GM23248 (cell line): ENCODE measurements at regions not wholly inside any gene's neighbourhood (a gene's known extent, or its start where the extent isn't known, plus 50 kb on each side); places are given as distances from the start of the nearest gene placed in this dataset.

Source experiments
- DNase-seq: peaks from one replicate; pipeline ENCODE4 v3.0.0-alpha.2; 2015
- H2AFZ ChIP-seq: fragments of 200-600 bp; sonication (generic); 2 replicates; pipeline ENCODE4 v1.6.1; 2016; ENCODE audit warnings: antibody characterized with exemption
- H3F3A ChIP-seq: fragments of 200-600 bp; sonication (generic); 2 replicates; pipeline ENCODE4 v1.6.1; 2016; ENCODE audit warnings: mild to moderate bottlenecking, antibody characterized with exemption, mixed run types; ENCODE audit not compliant: insufficient read depth
- H3K27ac ChIP-seq: fragments of 200-600 bp; sonication (generic); 2 replicates; pipeline ENCODE4 v1.5.1; 2016; ENCODE audit warnings: mild to moderate bottlenecking
- H3K27me3 ChIP-seq: fragments of 200-600 bp; sonication (generic); replicated peaks from 2 replicates; pipeline ENCODE4 v1.6.1; 2016; ENCODE audit warnings: mild to moderate bottlenecking; ENCODE audit not compliant: insufficient read depth
- H3K36me3 ChIP-seq: fragments of 200-600 bp; sonication (generic); 2 replicates; pipeline ENCODE4 v1.6.1; 2016; ENCODE audit warnings: low read depth, mild to moderate bottlenecking
- H3K4me1 ChIP-seq: fragments of 200-600 bp; sonication (generic); 2 replicates; pipeline ENCODE4 v1.6.1; 2016; ENCODE audit warnings: mild to moderate bottlenecking; ENCODE audit not compliant: insufficient read depth
- H3K4me2 ChIP-seq: fragments of 200-600 bp; sonication (generic); one replicate; pipeline ENCODE4 v1.6.1; 2016; ENCODE audit warnings: mild to moderate bottlenecking; ENCODE audit not compliant: unreplicated experiment
- H3K4me3 ChIP-seq: fragments of 200-600 bp; sonication (generic); 2 replicates; pipeline ENCODE4 v1.5.1; 2016; ENCODE audit warnings: mild to moderate bottlenecking
- H3K79me2 ChIP-seq: fragments of 200-600 bp; sonication (generic); 2 replicates; pipeline ENCODE4 v1.6.1; 2016; ENCODE audit warnings: mild to moderate bottlenecking; ENCODE audit not compliant: insufficient read depth
- H3K9ac ChIP-seq: fragments of 200-600 bp; sonication (generic); 2 replicates; pipeline ENCODE4 v1.6.1; 2016; ENCODE audit warnings: mild to moderate bottlenecking
- H3K9me2 ChIP-seq: fragments of 200-600 bp; sonication (generic); 2 replicates; pipeline ENCODE4 v1.6.1; 2016; ENCODE audit warnings: mixed run types, mild to moderate bottlenecking, moderate library complexity; ENCODE audit not compliant: insufficient read depth
- H3K9me3 ChIP-seq: fragments of 200-600 bp; sonication (generic); one replicate; pipeline ENCODE4 v1.6.1; 2017; ENCODE audit warnings: low read depth
- H4K20me1 ChIP-seq: fragments of 200-600 bp; sonication (generic); 2 replicates; pipeline ENCODE4 v1.6.0; 2016; ENCODE audit not compliant: insufficient read depth
- EZH2 ChIP-seq: fragments of 200-600 bp; sonication (generic); IDR thresholded peaks from 2 replicates; pipeline ENCODE4 v1.6.1; 2018; ENCODE audit warnings: antibody characterized with exemption, mild to moderate bottlenecking; ENCODE audit not compliant: insufficient read depth, poor library complexity, severe bottlenecking
- EZH2phosphoT487 ChIP-seq: fragments of 200-600 bp; sonication (generic); IDR thresholded peaks from 2 replicates; pipeline ENCODE4 v1.6.1; 2018; ENCODE audit warnings: antibody characterized with exemption, moderate library complexity, mild to moderate bottlenecking, low read depth; ENCODE audit not compliant: insufficient read depth
- WGBS, 2 experiments: methylation state at CpG; one replicate each; pipeline ENCODE4 v1.1.6; 2015 to 2017; ENCODE audit warnings: low lambda C conversion rate in 2 of 2, low coverage in 1 of 2; ENCODE audit errors: missing lambda C conversion rate in 2 of 2; 5-methylcytosine and 5-hydroxymethylcytosine counted together
- in situ Hi-C: fragments of 300-500 bp; cut with MboI; formaldehyde crosslinking; loops from 2 replicates; pipeline ENCODE4 v1.15.0; 2020

GRCh38 chr3:95162794-95163193 lies 1099.9 kb downstream of the NSUN3 start:
- Histone ChIP-seq H3K79me2 (no peaks in the 10 kb centered on the region), H2AFZ (no peak overlapping the region), H3K4me2 (no peak overlapping the region), H3K27me3 (no peaks in the 10 kb centered on the region), H3K9me2 (no peaks in the 10 kb centered on the region), H3K4me1 (no peaks in the 10 kb centered on the region), H3K9me3 (no peaks in the 10 kb centered on the region), H3F3A (no peaks in the 10 kb centered on the region), H3K4me3 (no peak overlapping the region), H3K36me3 (no peaks in the 10 kb centered on the region), H3K27ac (no peak overlapping the region), H3K9ac (no peak overlapping the region), H4K20me1 (no peaks in the 10 kb centered on the region)
- no peak for DNase-seq
- in situ Hi-C loops: no loop called here
- 0% methylated on average over 1 of the region's 1 CpG for WGBS, 2 experiments
- TF ChIP-seq EZH2: no peak
- no peak for TF ChIP-seq EZH2phosphoT487

- Histone ChIP-seq H3F3A (no peaks in the 10 kb centered on the region), H2AFZ (no peak overlapping the region), H3K9me3 (no peaks in the 10 kb centered on the region), H3K9me2 (no peaks in the 10 kb centered on the region), H4K20me1 (no peaks in the 10 kb centered on the region), H3K4me3 (no peak overlapping the region), H3K27ac (no peak overlapping the region), H3K4me1 (no peaks in the 10 kb centered on the region), H3K79me2 (no peaks in the 10 kb centered on the region), H3K36me3 (no peaks in the 10 kb centered on the region), H3K9ac (no peak overlapping the region), H3K27me3 (no peaks in the 10 kb centered on the region), H3K4me2 (no peak overlapping the region)
- in situ Hi-C loops: no loop called here
- DNase-seq: no peak
- 47% methylated on average over 4 of the region's 4 CpGs for WGBS, 2 experiments
- TF ChIP-seq EZH2 (no peak), EZH2phosphoT487 (no peak)
Observed at GRCh38 chr3:95167748-95168147, 1104.9 kb downstream of the NSUN3 start.

GRCh38 chr3:95168526-95168925 lies 1105.7 kb downstream of the NSUN3 start:
- Histone ChIP-seq H3K27ac (no peak overlapping the region), H3F3A (no peaks in the 10 kb centered on the region), H3K27me3 (no peaks in the 10 kb centered on the region), H3K4me1 (no peaks in the 10 kb centered on the region), H3K79me2 (no peaks in the 10 kb centered on the region), H3K36me3 (no peaks in the 10 kb centered on the region), H3K4me2 (no peak overlapping the region), H3K9me3 (no peaks in the 10 kb centered on the region), H3K9me2 (no peaks in the 10 kb centered on the region), H4K20me1 (no peaks in the 10 kb centered on the region), H2AFZ (no peak overlapping the region), H3K9ac (no peak overlapping the region), H3K4me3 (no peak overlapping the region)
- no peak for TF ChIP-seq EZH2
- TF ChIP-seq EZH2phosphoT487: no peak
- WGBS, 2 experiments: 35 to 39% methylated on average over 7 of the region's 7 CpGs
- in situ Hi-C loops: no loop called here
- no peak for DNase-seq

- Histone ChIP-seq H3K79me2 (no peaks in the 10 kb centered on the region), H3F3A (no peaks in the 10 kb centered on the region), H3K27me3 (no peaks in the 10 kb centered on the region), H3K4me2 (no peak overlapping the region), H3K36me3 (no peaks in the 10 kb centered on the region), H4K20me1 (no peaks in the 10 kb centered on the region), H3K4me3 (no peak overlapping the region), H3K9me3 (peaks cover 4% of the 10 kb centered on the region), H2AFZ (no peak overlapping the region), H3K9me2 (no peaks in the 10 kb centered on the region), H3K9ac (no peak overlapping the region), H3K27ac (no peak overlapping the region), H3K4me1 (no peaks in the 10 kb centered on the region)
- TF ChIP-seq EZH2 (no peak), EZH2phosphoT487 (no peak)
- WGBS, 2 experiments: 21% methylated on average over 3 of the region's 3 CpGs
- DNase-seq: no peak
- in situ Hi-C loops: no loop called here
Observed at GRCh38 chr3:95172164-95172943, 1109.5 kb downstream of the NSUN3 start.

- in situ Hi-C loops: no loop called here
- no peak overlapping the region for H3K27ac ChIP-seq
- no peak overlapping the region for H3K4me2 ChIP-seq
- no peaks in the 10 kb centered on the region for H3K4me1 ChIP-seq
- H3K9me3 ChIP-seq: peaks cover 4% of the 10 kb centered on the region
- no peaks in the 10 kb centered on the region for H3K27me3 ChIP-seq
- H3K9ac ChIP-seq: no peak overlapping the region
- H4K20me1 ChIP-seq: no peaks in the 10 kb centered on the region
- no peaks in the 10 kb centered on the region for H3F3A ChIP-seq
- H3K9me2 ChIP-seq: no peaks in the 10 kb centered on the region
- H3K4me3 ChIP-seq: no peak overlapping the region
- TF ChIP-seq EZH2phosphoT487 (no peak), EZH2 (no peak)
- DNase-seq: no peak
- 2 to 5% methylated on average over 2 of the region's 2 CpGs for WGBS, 2 experiments
- no peak overlapping the region for H2AFZ ChIP-seq
- no peaks in the 10 kb centered on the region for H3K36me3 ChIP-seq
- H3K79me2 ChIP-seq: no peaks in the 10 kb centered on the region
Observed at GRCh38 chr3:95177096-95177495, 1114.2 kb downstream of the NSUN3 start.
